Right lobe of liver (tissue), 6 donors: ENCODE measurements at regions not wholly inside any gene's neighbourhood (a gene's known extent, or its start where the extent isn't known, plus 50 kb on each side); places are given as distances from the start of the nearest gene placed in this dataset.

Source experiments
- ATAC-seq, 4 donors: fragments of 200-7000 bp; cut with Tn5 transposase; one replicate each; pipeline ENCODE4 v1.9.1; 2020; ENCODE audit warnings: mild to moderate bottlenecking in 4 of 4, moderate library complexity in 4 of 4
- DNase-seq, 3 donors: peaks; one replicate each; pipeline ENCODE4 v3.0.0-alpha.2; 2020
- H3K27ac ChIP-seq, 3 donors: fragments of 200-600 bp; one replicate each; pipeline ENCODE4 v1.8.0; 2022
- H3K27me3 ChIP-seq, 2 donors: fragments of 200-600 bp; one replicate each; pipeline ENCODE4 v1.8.0; 2022
- H3K36me3 ChIP-seq, 4 donors: fragments of 200-600 bp; sonication (generic) in 1 of 4; one replicate each; pipeline versions ENCODE4 v1.5.1 to v1.8.0; 2017 to 2022; ENCODE audit warnings: control low read depth in 1 of 4
- H3K4me1 ChIP-seq, 4 donors: fragments of 200-600 bp; sonication (generic) in 1 of 4; one replicate each; pipeline versions ENCODE4 v1.5.1 to v1.8.0; 2017 to 2022; ENCODE audit warnings: control low read depth in 1 of 4
- H3K4me3 ChIP-seq, 3 donors: fragments of 200-600 bp; one replicate each; pipeline ENCODE4 v1.8.0; 2022
- H3K9me3 ChIP-seq, 4 donors: fragments of 200-600 bp; sonication (generic) in 1 of 4; one replicate each; pipeline versions ENCODE4 v1.5.1 to v1.8.0; 2017 to 2022; ENCODE audit warnings: control low read depth in 1 of 4
- POLR2A ChIP-seq: fragments of 450-650 bp; IDR thresholded peaks from one replicate; pipeline ENCODE4 v1.6.1; 2017; ENCODE audit warnings: antibody characterized with exemption, mild to moderate bottlenecking
- WGBS: methylation state at CpG from one replicate; pipeline ENCODE4 v1.1.6; 2018; ENCODE audit warnings: low coverage, low lambda C conversion rate; ENCODE audit not compliant: insufficient coverage; ENCODE audit errors: missing lambda C conversion rate; 5-methylcytosine and 5-hydroxymethylcytosine counted together
- intact Hi-C, 2 donors: fragments of 100-400 bp; cut with DNase I; formaldehyde crosslinking; loops; one replicate each; pipeline versions ENCODE4 v1.11.2 to v1.14.1; 2022
- TF ChIP-seq, protein P1 (sequence below), 4 donors: fragments of 200-600 bp in 3 of 4; fragments of 450-650 bp in 1 of 4; IDR thresholded peaks; one replicate each; pipeline versions ENCODE4 v1.5.1 to v1.8.0; 2016 to 2022; ENCODE audit warnings: antibody characterized with exemption in 4 of 4, mild to moderate bottlenecking in 2 of 4
- donor health status: DM: no; HTN: yes; CAD: no.
- donor health status: DM: no; HTN: no; CAD: no.
- donor health status: DM: no; HTN: no; CAD: no.
- donor health status: DM: no; HTN: yes; CAD: no.
- donor health status: DM: no; HTN: yes; CAD: no.

DNA sequence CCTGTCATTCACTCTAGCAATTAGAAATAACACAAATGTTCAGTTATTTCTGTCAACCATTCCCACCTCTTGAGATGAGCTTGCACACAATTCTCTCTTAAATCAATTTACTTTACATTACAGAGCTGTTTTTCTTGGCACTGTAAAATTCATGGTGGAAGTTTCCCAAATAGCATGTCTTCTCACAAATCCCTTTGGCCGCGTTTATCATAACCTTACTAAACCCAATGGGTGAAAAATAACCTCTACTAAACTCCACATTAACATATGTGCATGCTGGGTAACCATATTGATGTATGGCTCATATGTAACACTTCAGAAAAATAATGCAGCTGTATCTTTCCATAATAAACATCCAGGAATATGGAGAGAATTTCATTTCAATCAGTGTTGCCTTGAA lies 75.5 kb upstream of the SULT1C3 start:
- 78% methylated on average over 2 of the region's 2 CpGs for WGBS
- intact Hi-C loops = no loop called here
- no peak for DNase-seq
- H3K27me3 ChIP-seq = no peaks in the 10 kb centered on the region
- no peak overlapping the region for H3K27ac ChIP-seq
- no peaks in the 10 kb centered on the region for H3K4me1 ChIP-seq
- TF ChIP-seq, protein P1, sequence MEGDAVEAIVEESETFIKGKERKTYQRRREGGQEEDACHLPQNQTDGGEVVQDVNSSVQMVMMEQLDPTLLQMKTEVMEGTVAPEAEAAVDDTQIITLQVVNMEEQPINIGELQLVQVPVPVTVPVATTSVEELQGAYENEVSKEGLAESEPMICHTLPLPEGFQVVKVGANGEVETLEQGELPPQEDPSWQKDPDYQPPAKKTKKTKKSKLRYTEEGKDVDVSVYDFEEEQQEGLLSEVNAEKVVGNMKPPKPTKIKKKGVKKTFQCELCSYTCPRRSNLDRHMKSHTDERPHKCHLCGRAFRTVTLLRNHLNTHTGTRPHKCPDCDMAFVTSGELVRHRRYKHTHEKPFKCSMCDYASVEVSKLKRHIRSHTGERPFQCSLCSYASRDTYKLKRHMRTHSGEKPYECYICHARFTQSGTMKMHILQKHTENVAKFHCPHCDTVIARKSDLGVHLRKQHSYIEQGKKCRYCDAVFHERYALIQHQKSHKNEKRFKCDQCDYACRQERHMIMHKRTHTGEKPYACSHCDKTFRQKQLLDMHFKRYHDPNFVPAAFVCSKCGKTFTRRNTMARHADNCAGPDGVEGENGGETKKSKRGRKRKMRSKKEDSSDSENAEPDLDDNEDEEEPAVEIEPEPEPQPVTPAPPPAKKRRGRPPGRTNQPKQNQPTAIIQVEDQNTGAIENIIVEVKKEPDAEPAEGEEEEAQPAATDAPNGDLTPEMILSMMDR (IDR thresholded peaks at IDR 0.05) = no peak
- no peak for TF ChIP-seq POLR2A
- no peak overlapping the region for H3K4me3 ChIP-seq
- H3K36me3 ChIP-seq = no peaks in the 10 kb centered on the region
- no peak for ATAC-seq
- no peaks in the 10 kb centered on the region for H3K9me3 ChIP-seq

DNA sequence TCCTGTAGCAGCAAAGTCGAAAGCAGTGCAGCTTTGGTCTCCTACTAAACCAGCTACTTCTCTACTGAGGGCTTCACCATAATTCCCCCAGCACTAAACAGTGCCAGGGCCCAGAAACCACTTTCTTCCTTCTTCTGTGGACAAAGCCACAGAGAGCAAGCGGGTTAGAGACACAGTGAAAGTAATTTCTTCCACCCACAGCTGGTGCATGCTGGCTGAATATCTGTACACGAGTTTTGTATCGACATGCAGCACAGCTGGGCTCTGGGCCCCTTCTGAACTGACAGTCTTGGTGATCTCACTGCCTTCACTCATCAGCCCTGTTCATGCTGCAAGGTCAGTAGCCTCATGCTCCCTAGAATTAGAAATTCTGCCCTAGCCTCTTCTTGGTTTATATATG lies 74.0 kb upstream of the SULT1C3 start:
- Histone ChIP-seq H3K27me3 (no peaks in the 10 kb centered on the region), H3K9me3 (no peaks in the 10 kb centered on the region), H3K4me3 (no peak overlapping the region), H3K36me3 (no peaks in the 10 kb centered on the region), H3K27ac (no peak overlapping the region), H3K4me1 (no peaks in the 10 kb centered on the region)
- no peak for DNase-seq
- TF ChIP-seq, protein P1 (IDR thresholded peaks at IDR 0.05) = no peak
- TF ChIP-seq POLR2A = no peak
- intact Hi-C loops = no loop called here
- no peak for ATAC-seq
- WGBS = 18% methylated on average over 2 of the region's 4 CpGs

DNA sequence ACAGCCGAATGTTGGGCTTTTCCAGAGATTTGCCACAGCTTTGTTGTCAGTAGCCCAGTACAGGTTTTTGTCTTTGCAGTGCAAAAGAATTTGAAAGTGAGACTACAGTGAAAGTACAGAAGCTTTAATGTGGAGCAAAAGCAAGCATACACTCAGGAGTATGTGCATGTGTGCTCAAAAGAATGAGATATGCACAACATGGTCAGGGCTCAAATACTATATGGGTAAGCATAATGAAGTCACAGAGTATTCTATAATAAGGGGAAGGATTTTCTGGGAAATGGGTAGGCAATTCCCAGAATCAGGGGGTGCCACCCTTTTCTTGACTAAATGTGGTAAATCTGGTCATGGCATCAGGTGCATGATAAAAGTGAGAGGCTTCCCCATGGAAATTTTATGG lies 72.1 kb upstream of the SULT1C3 start:
- Histone ChIP-seq H3K27me3 (no peaks in the 10 kb centered on the region), H3K9me3 (no peaks in the 10 kb centered on the region), H3K4me3 (no peak overlapping the region), H3K4me1 (no peaks in the 10 kb centered on the region), H3K36me3 (no peaks in the 10 kb centered on the region), H3K27ac (no peak overlapping the region)
- DNase-seq (no peak), ATAC-seq (no peak)
- intact Hi-C loops = no loop called here
- 50% methylated on average over 1 of the region's 1 CpG for WGBS
- no peak for TF ChIP-seq POLR2A
- TF ChIP-seq, protein P1 (IDR thresholded peaks at IDR 0.05) = no peak

DNA sequence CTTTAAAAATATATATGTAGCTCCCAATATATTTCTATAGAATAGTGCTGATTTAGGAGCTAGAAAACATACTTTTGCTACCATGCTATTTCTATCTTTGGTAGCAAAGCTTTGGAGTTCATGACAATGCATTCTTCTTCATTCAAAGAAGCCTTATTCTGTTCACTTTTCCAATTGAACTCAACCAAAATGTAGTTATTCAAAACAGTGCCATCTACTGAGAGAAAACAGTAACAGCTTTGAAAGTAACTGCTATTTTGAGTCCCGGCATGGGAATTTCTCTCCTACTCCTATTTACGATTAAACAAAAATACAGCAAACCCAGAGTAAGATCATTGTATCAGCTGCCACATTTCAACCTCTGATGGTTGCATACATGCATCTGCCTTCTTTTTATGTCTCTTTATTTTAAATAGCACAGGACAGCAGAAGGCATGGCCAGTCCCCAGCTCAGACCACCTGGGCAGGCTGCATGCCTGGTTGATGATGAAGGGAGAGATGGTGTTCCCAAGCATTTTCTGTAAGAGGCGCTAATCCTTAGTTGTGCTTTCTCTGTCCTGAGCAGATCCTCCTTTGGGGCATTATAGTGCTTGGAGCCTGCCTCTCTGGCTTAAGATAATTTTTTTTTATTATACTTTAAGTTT lies 69.7 kb upstream of the SULT1C3 start:
- Histone ChIP-seq H3K4me1 (no peaks in the 10 kb centered on the region), H3K9me3 (no peaks in the 10 kb centered on the region), H3K27me3 (no peaks in the 10 kb centered on the region), H3K4me3 (no peak overlapping the region), H3K27ac (no peak overlapping the region), H3K36me3 (no peaks in the 10 kb centered on the region)
- DNase-seq (no peak), ATAC-seq (peak; percentile 42 to 58 (median 52))
- 22% methylated on average over 3 of the region's 3 CpGs for WGBS
- intact Hi-C loops = no loop called here
- TF ChIP-seq, protein P1 (IDR thresholded peaks at IDR 0.05) = peak; percentile 26 to 47 (median 44)
- no peak for TF ChIP-seq POLR2A

DNA sequence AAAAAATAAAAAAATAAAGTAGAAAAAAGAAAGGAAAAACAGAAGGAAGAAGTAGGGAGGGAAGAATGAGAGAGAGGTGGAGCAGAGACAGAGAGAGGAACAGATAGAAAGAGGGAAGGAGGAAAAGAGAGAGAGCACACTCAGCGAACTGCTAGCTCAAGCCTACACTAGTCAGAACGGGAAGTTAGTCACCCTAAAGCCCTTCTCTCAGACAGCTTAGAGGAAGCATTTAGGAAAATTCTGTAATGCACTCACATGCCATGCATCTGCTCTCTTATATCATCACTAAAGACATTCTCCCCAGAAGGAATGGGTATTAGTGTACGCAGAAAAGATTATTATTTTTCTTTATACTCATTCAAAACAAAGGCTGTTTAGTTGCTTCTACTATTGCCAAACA lies 68.1 kb upstream of the SULT1C3 start:
- no peak for DNase-seq
- WGBS = 55% methylated on average over 3 of the region's 3 CpGs
- ATAC-seq = no peak
- no peaks in the 10 kb centered on the region for H3K4me1 ChIP-seq
- H3K4me3 ChIP-seq = no peak overlapping the region
- H3K27me3 ChIP-seq = no peaks in the 10 kb centered on the region
- intact Hi-C loops = no loop called here
- no peaks in the 10 kb centered on the region for H3K9me3 ChIP-seq
- no peak overlapping the region for H3K27ac ChIP-seq
- H3K36me3 ChIP-seq = no peaks in the 10 kb centered on the region
- no peak for TF ChIP-seq POLR2A
- TF ChIP-seq, protein P1 (IDR thresholded peaks at IDR 0.05) = no peak
